Ishikawa (cell line): ENCODE measurements at regions not wholly inside any gene's neighbourhood (a gene's known extent, or its start where the extent isn't known, plus 50 kb on each side); places are given as distances from the start of the nearest gene placed in this dataset.

ENCODE experiments used
- CEBPB ChIP-seq: IDR thresholded peaks from 2 replicates; pipeline ENCODE4 v1.6.1; 2012
- CREB1 ChIP-seq: IDR thresholded peaks from 2 replicates; pipeline ENCODE4 v1.6.1; 2012; ENCODE audit warnings: low read depth
- EGR1 ChIP-seq: IDR thresholded peaks from 2 replicates; pipeline ENCODE4 v1.6.1; 2012
- EP300 ChIP-seq: IDR thresholded peaks from 2 replicates; pipeline ENCODE4 v1.6.1; 2012; ENCODE audit warnings: borderline replicate concordance
- FOXM1 ChIP-seq: IDR thresholded peaks from 2 replicates; pipeline ENCODE4 v1.6.1; 2012; ENCODE audit warnings: low read depth, borderline replicate concordance
- MAX ChIP-seq: IDR thresholded peaks from 2 replicates; pipeline ENCODE4 v1.6.1; 2012
- NFIC ChIP-seq: IDR thresholded peaks from 2 replicates; pipeline ENCODE4 v1.6.1; 2012
- RAD21 ChIP-seq: IDR thresholded peaks from 2 replicates; pipeline ENCODE4 v1.6.1; 2012; ENCODE audit warnings: low read depth
- REST ChIP-seq: IDR thresholded peaks from 2 replicates; pipeline ENCODE4 v1.6.1; 2012; ENCODE audit warnings: low read depth, mild to moderate bottlenecking
- TAF1 ChIP-seq: IDR thresholded peaks from 2 replicates; pipeline ENCODE4 v1.6.1; 2012; ENCODE audit warnings: low read depth, mild to moderate bottlenecking
- TCF12 ChIP-seq: IDR thresholded peaks from 2 replicates; pipeline ENCODE4 v1.6.1; 2012; ENCODE audit warnings: low read depth
- TEAD4 ChIP-seq: IDR thresholded peaks from 2 replicates; pipeline ENCODE4 v1.6.1; 2012
- USF1 ChIP-seq: IDR thresholded peaks from 2 replicates; pipeline ENCODE4 v1.6.1; 2012
- YY1 ChIP-seq: IDR thresholded peaks from 2 replicates; pipeline ENCODE4 v1.6.1; 2012; ENCODE audit warnings: low read depth
- ZBTB7A ChIP-seq: IDR thresholded peaks from 2 replicates; pipeline ENCODE4 v1.6.1; 2012; ENCODE audit warnings: low read depth

- no peak for TF ChIP-seq RAD21
Observed at GRCh38 chr15:93414576-93415231, 325.7 kb upstream of the RGMA start.

- TF ChIP-seq CREB1 (no peak), NFIC (no peak), EGR1 (no peak), ZBTB7A (no peak)
Observed at GRCh38 chr15:93413745-93414144, 324.7 kb upstream of the RGMA start.

DNA sequence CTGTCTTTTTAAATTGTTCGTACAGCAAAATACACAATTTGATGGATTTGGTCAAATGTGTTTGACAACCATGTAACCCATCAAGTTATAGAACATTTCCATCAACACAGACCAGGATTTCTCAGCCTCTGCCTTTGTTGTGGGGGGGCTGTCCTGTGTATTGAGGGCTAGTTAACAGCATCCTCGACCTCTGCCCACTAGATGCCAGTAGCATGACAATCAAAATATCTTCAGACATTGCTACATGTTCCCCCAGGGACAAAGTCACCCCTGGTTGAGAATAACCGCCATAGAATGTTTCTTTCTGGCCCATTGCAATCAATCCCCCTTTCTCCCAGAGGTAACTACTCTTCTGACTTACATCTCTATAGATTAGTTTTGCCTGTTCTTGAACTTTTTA lies 310.1 kb upstream of the RGMA start:
- TF ChIP-seq ZBTB7A (no peak), USF1 (no peak), MAX (no peak), CREB1 (no peak), YY1 (no peak)

DNA sequence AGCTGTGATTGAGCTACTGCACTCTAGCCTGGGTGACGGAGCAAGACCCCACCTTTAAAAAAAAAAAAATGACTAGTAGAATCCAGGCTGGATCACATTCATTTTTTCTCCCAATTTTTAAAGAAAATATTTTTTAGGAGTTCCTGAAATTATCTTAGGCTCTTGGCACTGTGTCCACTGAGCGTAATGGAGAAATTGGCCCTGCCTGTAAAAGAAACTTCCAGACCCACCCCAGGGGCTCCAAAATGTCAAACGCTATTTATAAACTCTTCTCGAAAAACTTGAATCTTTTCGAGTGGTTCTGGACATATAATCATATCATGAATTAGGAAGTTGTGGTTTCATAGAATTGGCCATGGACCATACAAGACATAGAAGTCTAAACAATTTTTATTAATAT lies 300.2 kb upstream of the RGMA start:
- no peak for TF ChIP-seq YY1
- TF ChIP-seq MAX, result no peak
- no peak for TF ChIP-seq FOXM1
- no peak for TF ChIP-seq CREB1
- no peak for TF ChIP-seq NFIC
- no peak for TF ChIP-seq TAF1
- TF ChIP-seq TCF12, result no peak
- TF ChIP-seq EP300, result no peak
- no peak for TF ChIP-seq RAD21

GRCh38 chr15:93384886-93385285 lies 295.9 kb upstream of the RGMA start:
- TF ChIP-seq USF1, result no peak
- no peak for TF ChIP-seq CREB1
- TF ChIP-seq EP300, result no peak
- no peak for TF ChIP-seq TAF1
- TF ChIP-seq TCF12, result no peak
- no peak for TF ChIP-seq YY1
- TF ChIP-seq CEBPB, result no peak
- no peak for TF ChIP-seq NFIC
- TF ChIP-seq MAX, result no peak
- TF ChIP-seq ZBTB7A, result no peak

DNA sequence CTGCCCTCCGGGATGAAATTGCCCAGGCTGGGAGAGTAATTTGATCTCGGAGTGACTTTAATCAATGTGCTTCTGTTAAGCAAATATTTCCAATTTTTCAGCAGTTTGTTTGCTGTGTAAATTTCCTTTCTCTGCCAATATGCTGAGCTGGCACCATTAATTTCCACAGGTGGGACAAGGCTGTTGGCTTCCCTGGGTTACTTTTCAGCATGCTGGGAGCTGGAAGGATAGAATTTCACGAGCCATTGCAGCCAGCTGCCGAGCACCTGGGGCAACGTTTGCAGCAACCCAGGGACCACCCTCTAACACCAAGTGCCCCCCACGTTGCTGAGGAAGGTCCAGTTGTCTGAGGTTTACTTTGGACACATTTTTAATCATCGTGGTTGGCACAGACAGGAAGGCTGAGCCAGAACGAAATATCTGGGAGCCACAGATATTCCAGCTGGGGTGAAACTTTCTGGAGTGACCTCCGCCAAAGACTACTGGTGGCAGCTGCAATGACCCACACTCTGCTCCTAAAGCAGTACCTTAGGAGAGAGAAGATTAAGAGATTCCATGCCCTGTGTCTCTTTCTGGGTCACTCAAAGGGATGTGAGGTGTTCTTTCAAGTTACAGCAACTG lies 293.3 kb upstream of the RGMA start:
- no peak for TF ChIP-seq TAF1
- TF ChIP-seq TCF12, result no peak
- no peak for TF ChIP-seq CREB1
- no peak for TF ChIP-seq EGR1
- no peak for TF ChIP-seq ZBTB7A
- no peak for TF ChIP-seq NFIC
- no peak for TF ChIP-seq YY1
- no peak for TF ChIP-seq MAX
- TF ChIP-seq CEBPB, result no peak
- TF ChIP-seq REST, result no peak
- no peak for TF ChIP-seq RAD21
- no peak for TF ChIP-seq TEAD4
- no peak for TF ChIP-seq FOXM1
- TF ChIP-seq EP300, result no peak
- no peak for TF ChIP-seq USF1

DNA sequence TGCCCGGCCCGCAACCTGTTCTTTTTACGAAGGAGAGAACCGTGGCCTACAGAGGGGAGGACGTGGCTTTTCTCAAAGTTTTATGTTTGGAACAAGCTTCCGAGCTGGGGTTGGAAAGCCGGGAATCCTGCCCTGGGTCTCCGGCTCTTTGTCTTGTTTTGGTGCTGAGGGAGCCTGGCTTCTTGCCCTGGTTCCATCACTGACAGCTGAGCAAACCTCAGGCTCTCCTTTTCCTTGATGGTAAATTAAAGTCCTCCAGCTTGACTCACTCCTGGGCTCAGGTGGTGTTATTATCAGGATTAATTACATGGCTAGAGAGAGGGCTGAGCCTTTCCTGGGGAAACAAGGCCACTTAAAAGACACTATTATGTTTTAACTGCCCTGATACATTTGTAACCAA lies 289.5 kb upstream of the RGMA start:
- TF ChIP-seq YY1 (no peak), TAF1 (no peak)

- TF ChIP-seq CEBPB (no peak), TAF1 (no peak), RAD21 (no peak), CREB1 (no peak), MAX (no peak), NFIC (no peak), TCF12 (no peak)
Observed at GRCh38 chr15:93372865-93373223, 283.8 kb upstream of the RGMA start.
